ENCODE measurements at regions not wholly inside any gene's neighbourhood (a gene's known extent, or its start where the extent isn't known, plus 50 kb on each side); places are given as distances from the start of the nearest gene placed in this dataset.

DNA sequence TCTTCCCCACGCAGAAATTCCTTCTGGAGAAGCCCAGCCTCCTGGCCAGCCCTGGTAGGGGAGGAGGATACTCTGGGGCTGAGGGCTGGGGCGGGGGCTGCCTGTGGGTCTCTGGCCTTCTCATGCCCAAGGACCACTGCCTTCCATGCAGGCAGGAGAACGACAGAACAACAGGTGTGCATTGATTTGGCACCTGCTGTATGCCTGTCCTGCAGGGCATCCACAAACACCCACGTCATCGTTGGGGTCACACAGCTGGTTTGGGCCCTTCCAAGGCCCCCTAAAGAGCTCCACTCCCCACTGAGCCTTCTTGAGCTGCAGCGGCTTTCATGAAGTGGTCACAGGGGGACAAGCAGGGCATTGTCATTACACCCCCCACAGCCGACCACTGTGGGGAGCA is 60.4 kb downstream of the PHETA1 start:
- ATAC-seq (ENCODE audit: low read depth) (no peak), DNase-seq (no peak)
- Histone ChIP-seq H3K27me3 (replicated peaks in 1 of 4; ENCODE audit: control extremely low read depth in 1 of 4, control insufficient read depth in 3 of 4, insufficient read depth in 4 of 4, low read length in 3 of 4) (no peaks in the 10 kb centered on the region), H3K9ac (ENCODE audit: low read length) (no peak overlapping the region), H3K4me2 (replicated peaks; ENCODE audit: low read depth, low read length, poor library complexity, severe bottlenecking) (no peak overlapping the region), H3K4me1 (ENCODE audit: control insufficient read depth in 2 of 2, insufficient read depth in 2 of 2, low read length in 2 of 2) (peaks cover 0 to under 1% of the 10 kb centered on the region in 2 donors), H3K9me3 (ENCODE audit: control extremely low read depth in 1 of 3, control insufficient read depth in 2 of 3, insufficient read depth in 1 of 3, low read length in 2 of 3) (peaks cover 4 to 54% (median 37%) of the 10 kb centered on the region in 3 donors), H2AFZ (ENCODE audit: insufficient read depth, low read depth, low read length, poor library complexity, severe bottlenecking) (no peak overlapping the region), H3K27ac (ENCODE audit: low read length in 2 of 2) (no peak overlapping the region), H3K4me3 (ENCODE audit: control extremely low read depth in 1 of 5, extremely low read depth in 1 of 5, insufficient read depth in 1 of 5, low read depth in 2 of 5, low read length in 4 of 5) (no peak overlapping the region), H3K79me2 (ENCODE audit: control insufficient read depth, insufficient read depth, low read length) (no peaks in the 10 kb centered on the region), H4K20me1 (ENCODE audit: control insufficient read depth, insufficient read depth, low read length, poor library complexity, severe bottlenecking) (no peaks in the 10 kb centered on the region), H3K36me3 (replicated peaks in 1 of 2; ENCODE audit: control extremely low read depth in 1 of 2, control insufficient read depth in 1 of 2, extremely low read depth in 1 of 2, insufficient read depth in 2 of 2, low read length in 1 of 2) (no peaks in the 10 kb centered on the region)
- TF ChIP-seq, protein P1, sequence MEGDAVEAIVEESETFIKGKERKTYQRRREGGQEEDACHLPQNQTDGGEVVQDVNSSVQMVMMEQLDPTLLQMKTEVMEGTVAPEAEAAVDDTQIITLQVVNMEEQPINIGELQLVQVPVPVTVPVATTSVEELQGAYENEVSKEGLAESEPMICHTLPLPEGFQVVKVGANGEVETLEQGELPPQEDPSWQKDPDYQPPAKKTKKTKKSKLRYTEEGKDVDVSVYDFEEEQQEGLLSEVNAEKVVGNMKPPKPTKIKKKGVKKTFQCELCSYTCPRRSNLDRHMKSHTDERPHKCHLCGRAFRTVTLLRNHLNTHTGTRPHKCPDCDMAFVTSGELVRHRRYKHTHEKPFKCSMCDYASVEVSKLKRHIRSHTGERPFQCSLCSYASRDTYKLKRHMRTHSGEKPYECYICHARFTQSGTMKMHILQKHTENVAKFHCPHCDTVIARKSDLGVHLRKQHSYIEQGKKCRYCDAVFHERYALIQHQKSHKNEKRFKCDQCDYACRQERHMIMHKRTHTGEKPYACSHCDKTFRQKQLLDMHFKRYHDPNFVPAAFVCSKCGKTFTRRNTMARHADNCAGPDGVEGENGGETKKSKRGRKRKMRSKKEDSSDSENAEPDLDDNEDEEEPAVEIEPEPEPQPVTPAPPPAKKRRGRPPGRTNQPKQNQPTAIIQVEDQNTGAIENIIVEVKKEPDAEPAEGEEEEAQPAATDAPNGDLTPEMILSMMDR (IDR thresholded peaks at IDR 0.05) = no peak
- TF ChIP-seq EZH2 (IDR thresholded peaks at IDR 0.05; ENCODE audit: borderline replicate concordance, insufficient read depth, low read depth, low read length, poor library complexity, severe bottlenecking) = no peak
- ChIA-PET CTCF (interaction anchor here (2.2 kb wide), 1 partner anchor 10 kb away, joined by 6 read pairs; no protein-coding TSS in a partner anchor), POLR2A (no interaction called here)
- 89% methylated on average over 7 of the region's 7 CpGs for WGBS (ENCODE audit: insufficient coverage)
- intact Hi-C loops (cut with micrococcal nuclease) = no loop called here
- Mint-ChIP-seq H3K27ac (no peak overlapping the region), H3K4me3 (no peak overlapping the region), H3K4me1 (peaks cover 4% of the 10 kb centered on the region), H3K27me3 (no peaks in the 10 kb centered on the region), H3K9me3 (ENCODE audit: insufficient read depth) (peaks cover 9% of the 10 kb centered on the region)

DNA sequence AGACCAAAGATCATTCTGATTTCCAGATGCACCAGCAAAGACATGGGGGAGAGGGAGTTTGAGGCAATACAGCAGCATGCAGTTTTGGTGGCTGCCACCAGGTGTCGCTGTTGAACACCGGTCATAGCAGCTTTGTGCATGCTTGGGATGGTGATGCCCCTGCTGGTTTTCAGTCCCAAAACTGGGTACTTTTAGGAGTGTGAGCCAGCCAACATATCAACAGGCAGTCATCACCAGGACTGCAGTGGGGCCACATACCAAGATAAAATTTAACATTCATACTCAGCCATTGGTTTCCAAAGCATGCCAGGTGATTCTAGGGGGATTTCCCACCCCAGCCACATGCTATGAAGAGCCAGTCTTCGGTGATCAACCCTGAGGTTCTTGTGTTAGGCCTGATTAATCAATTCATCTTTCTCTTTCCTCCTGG is 64.2 kb downstream of the PHETA1 start:
- H3K4me3 ChIP-seq (ENCODE audit: control extremely low read depth in 1 of 5, extremely low read depth in 1 of 5, insufficient read depth in 1 of 5, low read depth in 2 of 5, low read length in 4 of 5) = no peak overlapping the region
- Mint-ChIP-seq H3K9me3 (ENCODE audit: insufficient read depth) (peaks cover 9% of the 10 kb centered on the region), H3K4me1 (peaks cover 2% of the 10 kb centered on the region), H3K27ac (no peak overlapping the region), H3K4me3 (no peak overlapping the region), H3K27me3 (peaks cover 4% of the 10 kb centered on the region)
- H3K36me3 ChIP-seq (replicated peaks in 1 of 2; ENCODE audit: control extremely low read depth in 1 of 2, control insufficient read depth in 1 of 2, extremely low read depth in 1 of 2, insufficient read depth in 2 of 2, low read length in 1 of 2) = no peaks in the 10 kb centered on the region
- no peak overlapping the region for H3K9ac ChIP-seq (ENCODE audit: low read length)
- H3K4me2 ChIP-seq (replicated peaks; ENCODE audit: low read depth, low read length, poor library complexity, severe bottlenecking) = no peak overlapping the region
- H3K9me3 ChIP-seq (ENCODE audit: control extremely low read depth in 1 of 3, control insufficient read depth in 2 of 3, insufficient read depth in 1 of 3, low read length in 2 of 3) = peaks cover 4 to 66% (median 37%) of the 10 kb centered on the region in 3 donors
- no peaks in the 10 kb centered on the region for H3K79me2 ChIP-seq (ENCODE audit: control insufficient read depth, insufficient read depth, low read length)
- no peak overlapping the region for H2AFZ ChIP-seq (ENCODE audit: insufficient read depth, low read depth, low read length, poor library complexity, severe bottlenecking)
- ChIA-PET POLR2A (no interaction called here), CTCF (interaction anchor here (0.6 to 1.8 kb wide), 2 partner anchors 9 to 47 kb away, joined by 4 to 5 read pairs; no protein-coding TSS in a partner anchor)
- H3K27me3 ChIP-seq (replicated peaks in 1 of 4; ENCODE audit: control extremely low read depth in 1 of 4, control insufficient read depth in 3 of 4, insufficient read depth in 4 of 4, low read length in 3 of 4) = no peaks in the 10 kb centered on the region
- H3K4me1 ChIP-seq (ENCODE audit: control insufficient read depth in 2 of 2, insufficient read depth in 2 of 2, low read length in 2 of 2) = no peaks in the 10 kb centered on the region
- TF ChIP-seq EZH2 (IDR thresholded peaks at IDR 0.05; ENCODE audit: borderline replicate concordance, insufficient read depth, low read depth, low read length, poor library complexity, severe bottlenecking) = no peak
- TF ChIP-seq, protein P1 (IDR thresholded peaks at IDR 0.05) = peak; percentile 75
- intact Hi-C loops (cut with micrococcal nuclease) = no loop called here
- 40% methylated on average over 3 of the region's 3 CpGs for WGBS (ENCODE audit: insufficient coverage)
- no peak for ATAC-seq (ENCODE audit: low read depth)
- DNase-seq = peak; percentile 47
- no peak overlapping the region for H3K27ac ChIP-seq (ENCODE audit: low read length in 2 of 2)
- H4K20me1 ChIP-seq (ENCODE audit: control insufficient read depth, insufficient read depth, low read length, poor library complexity, severe bottlenecking) = no peaks in the 10 kb centered on the region
